GM21786 (cell line): ENCODE measurements at regions not wholly inside any gene's neighbourhood (a gene's known extent, or its start where the extent isn't known, plus 50 kb on each side); places are given as distances from the start of the nearest gene placed in this dataset.
A peak's percentile ranks its signal among the peaks of the same experiment; 100 is the strongest.
"Not testable (repeated sequence)": the region's sequence is repeated elsewhere in the genome, so short reads cannot be mapped to it uniquely, and the experiment has no call there.

Experiments
- ATAC-seq: cut with Tn5 transposase; IDR thresholded peaks from one replicate; pipeline ENCODE4 v1.9.1; 2021; ENCODE audit not compliant: unreplicated experiment

GRCh38 chr13:38159710-38160109 lies 189.9 kb upstream of the UFM1 start:
- no peak for ATAC-seq

DNA sequence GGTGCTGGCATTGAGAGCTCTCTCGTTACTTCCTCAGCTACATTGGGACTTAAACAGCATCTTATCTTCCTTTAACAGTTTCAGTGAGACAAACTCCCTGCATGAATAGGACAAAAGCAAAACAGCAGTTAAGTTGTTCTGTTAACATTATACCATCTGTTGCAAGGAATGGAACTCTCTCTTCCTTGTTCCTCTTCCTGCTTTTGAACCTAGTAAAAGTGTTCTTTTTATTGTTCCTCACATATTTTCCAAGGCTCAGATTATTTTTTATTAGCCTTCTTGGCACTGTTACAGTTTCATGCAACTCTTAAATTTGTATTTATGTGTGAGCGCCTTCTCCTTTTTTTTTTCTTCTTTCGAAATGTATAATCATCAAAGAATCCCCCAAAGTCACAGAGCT lies 202.6 kb upstream of the UFM1 start:
- no peak for ATAC-seq

DNA sequence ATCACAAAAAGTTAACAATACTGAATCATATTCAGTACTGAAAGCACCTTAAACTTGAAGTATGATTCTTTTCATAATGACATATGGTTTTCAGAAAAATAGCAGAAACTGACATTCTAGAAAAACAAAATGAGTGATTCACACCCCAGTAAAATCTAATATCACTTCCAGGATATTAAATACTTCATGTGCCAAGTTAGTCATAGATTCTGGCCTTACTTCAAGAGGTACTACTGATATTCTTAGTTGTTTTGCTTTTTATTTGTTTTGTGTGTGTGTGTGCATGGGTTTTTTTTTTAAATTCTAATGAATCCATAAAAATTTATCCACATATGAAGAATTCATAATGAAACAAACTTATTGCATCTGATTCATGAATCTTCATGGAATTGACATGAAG lies 207.9 kb upstream of the UFM1 start:
- ATAC-seq = no peak

- no peak for ATAC-seq
Measured at GRCh38 chr13:38135592-38135991, 214.1 kb upstream of the UFM1 start.

DNA sequence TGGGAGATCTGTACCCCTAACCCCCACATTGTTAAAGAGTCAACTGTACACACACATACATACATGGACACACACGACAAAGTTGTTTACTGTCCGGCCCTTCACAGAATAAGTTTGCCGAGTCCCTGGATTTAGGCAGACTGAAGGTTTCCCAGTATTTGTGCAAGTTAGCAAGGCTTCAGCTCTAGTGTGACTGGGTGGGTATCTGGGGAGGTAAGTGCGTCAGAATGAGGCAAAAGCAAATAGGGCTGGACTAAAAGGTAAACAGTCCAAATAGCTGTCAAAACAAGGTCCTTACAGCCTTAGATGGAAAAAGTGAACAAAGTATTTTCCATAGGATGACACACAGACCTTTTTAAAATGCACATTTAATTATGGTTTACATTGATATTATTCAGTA lies 228.4 kb upstream of the UFM1 start:
- ATAC-seq = no peak

- ATAC-seq = no peak
Measured at GRCh38 chr13:38103851-38104250, 234.3 kb upstream of the TRPC4 start.

GRCh38 chr13:38099751-38100150 lies 230.2 kb upstream of the TRPC4 start:
- ATAC-seq = no peak

- no peak for ATAC-seq
Measured at GRCh38 chr13:38093425-38093824, 223.9 kb upstream of the TRPC4 start.

GRCh38 chr13:38090913-38091312 lies 221.3 kb upstream of the TRPC4 start:
- no peak for ATAC-seq

- ATAC-seq = no peak
Measured at GRCh38 chr13:38086721-38087120, 217.1 kb upstream of the TRPC4 start.

GRCh38 chr13:38086013-38086412 lies 216.4 kb upstream of the TRPC4 start:
- ATAC-seq = no peak

DNA sequence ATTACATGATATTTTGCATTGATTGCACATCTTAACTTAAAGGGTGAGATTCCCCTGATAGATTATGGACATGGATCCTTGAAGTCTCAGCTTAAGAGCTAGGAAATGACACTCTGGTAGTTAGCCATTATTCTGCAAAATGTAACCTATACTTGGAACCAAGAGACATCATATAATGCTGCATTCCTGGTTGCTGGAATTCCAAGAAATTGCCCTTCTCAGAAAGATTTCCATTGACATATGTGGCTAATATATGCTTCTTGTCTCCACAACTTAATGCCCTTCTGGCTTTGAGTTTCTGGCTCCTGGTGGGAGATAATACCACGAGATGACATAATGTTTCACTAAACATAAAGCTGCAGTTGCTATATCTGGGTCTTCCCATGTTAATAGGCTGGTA lies 204.4 kb upstream of the TRPC4 start:
- no peak for ATAC-seq

- ATAC-seq = no peak
Measured at GRCh38 chr13:38072696-38073095, 203.1 kb upstream of the TRPC4 start.

DNA sequence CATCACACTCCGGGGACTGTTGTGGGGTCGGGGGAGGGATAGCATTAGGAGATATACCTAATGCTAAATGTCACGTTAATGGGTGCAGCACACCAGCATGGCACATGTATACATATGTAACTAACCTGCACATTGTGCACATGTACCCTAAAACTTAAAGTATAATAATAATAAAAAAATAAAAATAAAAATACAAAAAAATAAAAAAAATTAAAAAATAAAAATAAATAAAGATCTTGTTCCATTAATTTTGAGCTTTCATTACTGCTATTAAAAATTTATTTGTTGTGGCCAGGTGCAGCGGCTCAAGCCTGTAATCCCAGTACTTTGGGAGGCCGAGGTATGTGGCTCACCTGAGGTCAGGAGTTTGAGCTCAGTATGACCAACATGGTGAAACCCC lies 201.8 kb upstream of the TRPC4 start:
- ATAC-seq = not testable (repeated sequence)

DNA sequence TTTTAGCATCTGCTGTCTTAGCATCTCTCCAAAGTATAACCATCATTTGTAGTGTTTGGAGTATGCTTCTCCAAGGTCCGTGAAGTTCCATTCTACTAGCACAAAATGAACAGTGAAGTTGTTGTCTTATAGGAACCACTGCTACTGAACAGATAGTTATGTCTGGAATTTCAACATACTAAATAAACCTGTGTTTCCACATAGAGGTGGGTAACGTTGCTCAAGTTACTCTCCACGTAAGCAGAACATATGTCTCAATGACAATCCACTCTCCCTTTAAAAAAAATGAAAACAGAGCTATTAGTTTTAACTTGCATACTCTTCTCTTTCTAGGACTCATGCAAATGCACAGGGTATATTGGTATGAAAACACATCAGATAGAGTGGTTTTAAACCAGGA lies 184.3 kb upstream of the TRPC4 start:
- no peak for ATAC-seq

- ATAC-seq = no peak
Measured at GRCh38 chr13:38046049-38046376, 176.4 kb upstream of the TRPC4 start.

DNA sequence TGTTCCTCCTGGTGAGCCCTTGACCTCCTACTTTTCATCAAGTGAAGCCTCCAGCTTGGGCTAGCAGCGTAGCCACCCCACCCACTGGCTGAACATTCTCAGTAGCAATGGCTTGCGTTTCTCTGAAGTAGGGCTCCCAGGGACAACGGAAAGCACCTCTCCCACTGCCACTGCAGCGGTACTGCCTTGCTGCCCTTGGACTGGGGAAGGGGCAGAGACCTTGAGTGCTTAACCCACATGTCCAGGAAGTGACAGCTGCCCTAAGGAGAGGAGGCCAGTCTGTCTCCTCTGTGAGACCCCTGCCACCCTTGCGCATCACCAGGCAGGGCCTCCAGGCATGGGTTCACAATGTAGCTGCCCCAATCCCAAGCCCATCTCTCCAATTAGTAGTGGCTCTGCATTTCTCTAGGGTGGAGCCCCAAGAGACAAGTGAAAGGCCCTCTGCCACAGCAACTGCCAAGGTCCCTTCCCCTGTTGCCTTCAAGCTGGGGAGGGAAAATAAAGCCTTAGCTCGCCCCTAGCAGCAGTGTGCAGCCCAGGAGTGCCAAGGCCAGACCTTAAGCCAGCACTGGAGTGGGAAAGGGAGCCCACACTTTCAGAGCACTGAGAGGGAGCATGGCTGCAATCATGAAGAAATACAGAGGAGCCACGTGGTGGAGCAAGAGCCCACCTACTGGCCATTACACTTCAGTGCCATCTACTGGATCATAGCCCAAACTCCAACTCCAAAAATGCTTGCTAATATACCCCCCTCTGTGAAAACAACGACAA lies 175.9 kb upstream of the TRPC4 start:
- ATAC-seq = peak; percentile 91

DNA sequence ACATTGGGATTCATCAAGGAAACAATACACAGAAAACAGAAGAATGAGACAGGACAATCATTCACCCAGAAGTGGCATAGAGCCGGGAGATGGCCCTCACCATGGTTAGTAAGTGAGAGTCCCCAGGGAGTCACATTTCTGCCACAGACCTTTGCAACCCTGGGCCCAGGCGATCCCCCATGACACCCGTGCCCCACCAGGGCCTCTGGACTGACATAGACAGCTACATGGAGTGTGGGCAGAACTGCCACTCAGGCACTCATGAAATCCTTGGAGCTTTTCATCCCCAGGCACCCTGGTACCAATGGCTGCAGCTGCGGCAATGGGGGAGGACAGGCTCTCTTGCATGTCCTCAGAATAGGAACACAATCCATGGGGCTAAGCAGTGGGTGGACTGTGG lies 174.5 kb upstream of the TRPC4 start:
- no peak for ATAC-seq

- ATAC-seq = no peak
Measured at GRCh38 chr13:38042771-38043170, 173.2 kb upstream of the TRPC4 start.

DNA sequence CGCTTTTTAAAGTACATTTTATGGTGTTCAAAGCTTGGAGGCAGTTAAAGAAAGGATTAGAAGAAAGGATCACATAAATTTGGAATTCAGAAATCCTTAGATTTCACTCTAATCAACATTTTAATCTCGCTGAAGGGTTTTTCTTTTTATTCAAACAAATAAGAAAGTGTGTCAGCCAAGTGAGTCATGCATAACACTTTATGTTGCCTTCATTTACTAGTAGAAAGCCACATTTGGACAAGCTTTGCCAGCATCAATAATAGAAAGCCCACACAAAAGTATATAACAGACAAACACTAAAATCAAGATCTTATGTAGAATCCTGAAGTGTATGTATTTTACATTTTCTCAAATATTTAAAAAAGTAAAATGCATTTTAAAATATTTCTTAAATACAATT lies 154.9 kb upstream of the TRPC4 start:
- ATAC-seq = no peak

DNA sequence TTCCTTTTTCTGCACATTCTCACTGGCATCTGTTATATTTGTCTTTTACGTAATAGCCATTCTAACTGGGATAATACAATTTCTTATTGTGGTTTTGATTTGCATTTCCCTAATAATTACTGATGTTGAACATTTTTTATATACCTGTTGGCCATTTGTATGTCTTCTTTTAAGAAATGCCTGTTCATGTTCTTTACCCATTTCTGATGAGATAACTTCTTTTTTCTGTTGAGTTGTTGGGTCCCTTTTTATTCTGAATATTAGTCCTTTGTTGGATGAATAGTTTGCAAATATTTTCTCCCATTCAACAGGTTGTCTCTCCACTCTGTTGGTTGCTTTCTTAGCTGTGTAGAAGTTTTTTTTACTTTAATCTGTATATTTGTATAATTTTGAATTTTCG lies 147.7 kb upstream of the TRPC4 start:
- ATAC-seq = no peak

GRCh38 chr13:38013676-38014075 lies 144.1 kb upstream of the TRPC4 start:
- no peak for ATAC-seq

- no peak for ATAC-seq
Measured at GRCh38 chr13:38012096-38012495, 142.5 kb upstream of the TRPC4 start.
